GM21381 (cell line): ENCODE measurements at regions not wholly inside any gene's neighbourhood (a gene's known extent, or its start where the extent isn't known, plus 50 kb on each side); places are given as distances from the start of the nearest gene placed in this dataset.

ENCODE experiments used
- ATAC-seq: cut with Tn5 transposase; IDR thresholded peaks from one replicate; pipeline ENCODE4 v1.9.1; 2021; ENCODE audit warnings: mild to moderate bottlenecking, moderate library complexity; ENCODE audit not compliant: unreplicated experiment

DNA sequence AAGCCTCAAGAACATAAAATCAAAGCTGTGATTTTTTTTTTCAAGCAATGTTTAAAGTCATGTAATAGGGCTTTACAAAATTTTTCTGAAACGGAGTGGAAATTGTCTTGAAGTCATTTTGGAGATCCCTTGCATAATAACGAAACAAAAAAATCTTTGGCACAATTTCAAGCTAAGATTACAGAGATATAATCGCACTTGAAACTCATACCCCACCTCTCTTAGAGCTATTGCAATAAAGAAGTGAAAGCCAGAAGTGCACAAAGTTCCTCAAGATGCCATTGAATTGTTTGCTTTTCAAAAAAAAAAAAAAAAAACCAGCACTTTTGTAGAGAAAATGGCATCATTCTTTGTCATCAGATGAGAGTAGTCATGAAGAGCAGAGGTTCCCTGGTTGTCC lies 152.3 kb downstream of the PAX3 start:
- ATAC-seq, result no peak

- no peak for ATAC-seq
Measured at GRCh38 chr2:222142027-222142426, 156.8 kb downstream of the PAX3 start.

DNA sequence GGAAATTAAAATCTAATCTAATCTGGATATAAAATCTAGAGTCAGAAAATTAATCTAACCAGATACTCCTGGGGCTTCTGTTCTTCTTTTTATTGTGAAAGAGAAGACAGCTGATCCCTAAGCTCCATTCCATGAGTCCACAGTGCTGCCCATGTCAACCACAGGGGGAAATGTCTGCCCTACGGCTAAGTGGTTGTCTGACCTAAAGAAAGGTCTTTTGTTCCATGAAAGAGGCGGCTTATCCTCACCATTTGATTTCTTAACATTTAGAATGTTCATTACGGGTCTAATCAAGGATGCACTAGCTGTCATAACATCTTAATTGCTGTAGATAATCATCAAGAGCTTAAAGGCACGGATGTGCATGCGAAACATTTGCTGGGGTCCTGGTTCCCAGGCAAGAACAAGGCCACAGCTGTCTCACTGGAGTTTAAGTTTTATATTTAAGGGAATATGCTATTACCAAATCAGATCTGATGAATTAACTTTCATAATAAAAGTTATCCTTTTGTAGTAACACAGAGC lies 162.6 kb downstream of the PAX3 start:
- ATAC-seq, result no peak

DNA sequence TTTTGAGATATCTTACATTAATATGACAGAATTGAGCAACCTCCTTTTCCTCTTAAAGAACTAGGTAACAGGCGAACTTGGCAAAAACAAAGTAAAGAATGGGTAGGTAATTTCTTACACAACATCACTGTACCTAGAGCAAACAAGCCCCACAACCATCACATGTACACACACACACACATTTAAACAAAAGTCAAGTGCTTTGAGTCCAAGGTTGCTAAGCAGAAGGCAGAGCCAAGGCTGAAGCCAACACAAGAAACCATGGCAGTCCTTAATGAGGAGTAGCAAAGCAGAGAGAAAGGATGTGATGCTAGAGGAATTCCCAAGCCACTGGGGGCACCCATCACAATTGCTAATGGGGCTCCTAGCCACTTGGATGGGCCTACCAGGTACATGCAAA lies 164.1 kb downstream of the PAX3 start:
- no peak for ATAC-seq

DNA sequence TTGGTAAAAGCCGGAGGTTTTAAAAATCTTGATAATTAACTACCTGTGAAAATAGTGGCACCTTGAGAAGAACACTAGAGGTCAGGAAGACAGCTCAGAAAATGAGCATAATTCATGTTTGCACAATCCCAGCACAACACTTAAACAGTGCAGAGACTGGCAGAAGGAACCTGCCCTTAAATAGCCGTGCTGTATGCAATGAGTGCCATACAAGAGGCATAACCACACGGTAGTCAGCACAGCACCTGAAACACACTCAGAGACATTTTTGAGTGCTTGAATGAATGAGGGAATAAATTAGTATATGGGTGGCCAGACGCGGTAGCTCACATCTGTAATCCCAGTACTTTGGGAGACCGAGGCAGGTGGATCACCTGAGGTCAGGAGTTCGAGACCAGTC lies 164.9 kb downstream of the PAX3 start:
- ATAC-seq, result no peak

DNA sequence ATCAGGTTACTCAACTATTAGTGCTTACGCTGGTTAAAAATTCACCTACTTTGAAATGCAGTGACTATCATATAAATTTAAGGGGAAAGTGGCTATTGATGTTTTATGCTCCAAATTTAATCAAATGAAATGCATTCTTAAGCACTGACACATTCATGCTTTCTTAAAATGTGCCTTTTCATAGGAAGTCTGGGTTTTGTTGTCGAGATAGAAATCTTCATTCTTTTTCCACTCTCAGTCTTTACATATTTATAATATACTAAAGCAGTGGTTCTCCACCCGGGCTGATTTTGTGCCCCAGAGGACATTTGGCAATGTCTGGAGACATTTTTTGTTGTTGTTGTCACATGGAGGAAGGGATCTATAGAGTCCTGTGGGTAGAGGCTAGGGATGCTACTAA lies 167.9 kb downstream of the PAX3 start:
- ATAC-seq, result no peak

GRCh38 chr2:222127660-222128059 lies 171.1 kb downstream of the PAX3 start:
- no peak for ATAC-seq

GRCh38 chr2:222120933-222121332 lies 177.9 kb downstream of the PAX3 start:
- ATAC-seq, result no peak

DNA sequence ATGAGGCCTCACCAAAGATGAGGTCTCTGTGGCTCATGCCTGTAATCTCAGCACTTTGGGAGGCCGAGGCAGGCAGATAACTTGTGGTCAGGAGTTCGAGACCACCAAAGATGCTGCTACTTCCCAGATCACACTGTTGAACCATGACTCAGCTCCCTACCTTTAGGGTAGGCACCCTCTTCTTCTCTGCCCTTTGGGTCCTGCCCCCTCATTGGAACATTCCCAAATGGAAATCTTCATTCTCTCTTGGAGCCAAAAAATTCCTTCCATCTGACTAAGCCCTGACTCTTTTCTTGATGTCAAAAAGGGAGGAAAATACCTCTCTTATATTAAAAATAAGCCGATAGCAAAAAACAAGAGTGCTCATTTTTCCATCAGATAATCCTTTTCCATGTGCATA lies 183.5 kb downstream of the PAX3 start:
- ATAC-seq, result no peak

DNA sequence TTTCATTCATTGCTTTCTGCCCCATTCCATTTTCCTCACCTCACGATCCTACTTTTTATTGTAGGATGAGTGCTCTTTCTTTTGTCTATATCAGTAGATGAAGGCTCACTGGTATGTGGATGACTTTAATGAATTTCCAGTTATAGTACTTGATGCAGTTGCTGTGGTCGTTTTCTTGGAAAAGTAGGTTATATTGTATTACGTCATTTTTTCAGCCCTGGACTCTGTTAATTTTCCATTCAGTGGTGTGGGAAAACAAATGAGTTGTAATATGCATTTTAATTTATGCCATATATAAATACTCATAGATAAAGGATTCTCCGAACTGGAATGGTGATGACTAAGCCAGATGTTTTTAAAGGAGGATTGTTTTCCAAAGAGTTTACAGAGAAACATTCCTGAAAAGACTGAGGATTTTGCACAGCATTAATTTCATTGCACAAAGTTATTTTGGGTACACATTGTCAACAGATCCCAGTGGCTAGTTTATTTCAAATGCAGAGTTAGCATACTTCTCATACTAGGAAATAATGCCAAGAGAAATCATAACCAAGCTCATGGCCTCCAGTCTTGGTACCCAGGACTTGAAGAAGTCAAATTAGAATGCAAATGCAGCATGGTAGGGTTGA lies 189.7 kb downstream of the PAX3 start:
- no peak for ATAC-seq

DNA sequence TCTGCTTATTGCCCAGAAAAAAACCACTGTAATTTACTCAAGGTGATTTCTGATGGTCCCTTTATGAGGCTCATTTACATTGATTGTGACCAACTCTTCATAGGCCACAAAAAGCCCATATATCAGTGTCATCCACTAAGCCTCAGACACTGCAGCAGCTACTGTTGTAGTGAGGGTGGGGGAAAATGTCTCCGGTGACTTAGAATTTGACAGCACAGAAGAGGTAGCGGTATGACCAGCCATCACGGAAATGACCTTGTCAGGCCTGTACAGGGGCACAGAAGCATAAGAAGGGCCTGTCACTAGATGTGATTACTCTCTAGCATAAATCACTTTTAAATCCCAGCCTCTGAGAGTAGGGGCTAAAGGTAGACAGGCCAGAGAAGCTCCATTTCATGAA lies 190.3 kb downstream of the PAX3 start:
- no peak for ATAC-seq

GRCh38 chr2:222105046-222105445 lies 193.8 kb downstream of the PAX3 start:
- ATAC-seq, result no peak

GRCh38 chr2:222102575-222103349 lies 196.0 kb downstream of the PAX3 start:
- ATAC-seq, result no peak

DNA sequence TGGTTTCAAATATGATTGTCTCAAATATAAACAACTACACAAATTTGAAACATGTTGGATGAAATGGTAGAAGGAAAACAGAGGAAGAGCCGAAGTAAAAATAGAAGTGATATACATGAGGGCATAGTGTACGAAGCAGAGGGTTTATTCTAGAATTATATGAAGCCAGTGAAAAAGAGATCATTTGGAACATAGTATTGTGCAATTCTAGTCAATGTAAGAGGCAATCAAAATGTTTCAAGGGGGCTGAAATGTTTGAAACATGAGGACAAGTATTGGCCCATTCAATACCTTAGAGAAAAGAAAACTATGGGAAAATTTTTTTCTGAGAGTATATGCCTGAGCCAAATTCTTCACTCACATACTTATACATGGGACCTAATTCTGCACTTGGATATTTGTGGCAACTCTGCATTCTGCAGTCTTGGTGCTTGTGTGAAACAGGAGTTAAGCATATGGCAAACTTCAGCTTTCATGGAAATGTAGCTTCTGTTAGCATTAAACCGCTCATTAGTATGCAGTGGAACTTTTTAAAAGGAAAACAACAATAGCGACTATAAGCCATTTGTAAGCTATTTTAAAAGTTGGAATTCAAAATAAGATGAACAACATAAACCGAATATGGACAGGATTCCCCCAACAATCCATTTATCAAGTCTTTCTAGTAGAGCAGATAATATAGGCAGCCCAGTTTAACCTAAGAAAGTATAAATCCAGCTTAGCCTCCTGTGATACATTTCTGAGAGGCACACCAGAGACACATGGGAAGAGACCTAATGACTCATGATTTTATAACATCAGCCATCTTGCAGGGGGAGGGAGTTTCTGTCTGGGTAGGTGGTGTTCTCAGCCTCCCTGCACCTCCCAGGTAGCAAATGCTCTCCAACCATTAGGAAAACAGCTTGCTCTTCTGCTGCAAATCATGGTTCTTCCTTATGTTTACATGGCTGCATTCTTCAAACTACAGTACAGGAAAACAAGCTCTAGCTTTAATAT lies 197.8 kb downstream of the PAX3 start:
- no peak for ATAC-seq

- ATAC-seq, result no peak
Measured at GRCh38 chr2:222088561-222088960, 210.2 kb downstream of the PAX3 start.

DNA sequence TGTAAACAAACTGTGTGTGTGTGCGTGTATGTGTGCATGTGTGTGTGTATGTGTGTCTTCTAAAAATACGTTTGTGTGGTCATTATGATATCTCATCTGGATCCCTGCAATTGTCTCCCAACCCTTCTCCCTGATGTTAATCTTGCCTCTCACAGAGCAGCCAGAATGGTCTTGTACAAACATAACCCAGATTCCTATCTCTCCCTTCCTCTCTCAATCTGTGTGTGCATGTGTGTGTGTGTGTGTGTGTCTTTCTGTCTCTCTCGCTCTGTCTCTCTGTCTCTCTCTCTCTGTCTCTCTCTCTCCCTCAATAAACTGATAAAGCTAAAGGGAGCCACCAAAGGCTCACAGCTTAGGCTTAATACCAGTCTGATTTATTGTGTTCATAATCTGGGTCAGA lies 210.8 kb downstream of the PAX3 start:
- ATAC-seq, result no peak

DNA sequence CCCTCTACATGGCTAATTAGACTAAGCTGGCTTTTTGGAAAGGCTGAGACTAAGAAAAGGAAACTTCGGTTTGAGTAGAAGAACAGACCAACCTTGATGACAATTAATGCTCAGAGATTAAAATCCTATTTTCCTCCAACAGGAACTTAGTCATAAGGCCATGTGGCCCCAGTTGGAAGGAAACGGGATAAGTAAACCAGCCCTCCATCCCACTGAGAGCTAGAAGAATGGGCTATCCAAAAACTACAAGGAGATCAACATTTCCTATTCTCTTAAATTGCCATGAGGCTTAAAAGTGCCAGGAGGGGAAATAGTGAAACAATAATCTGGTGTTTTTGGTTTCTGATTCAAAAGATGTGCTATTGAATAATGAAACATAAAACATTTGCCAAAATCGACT lies 216.6 kb downstream of the PAX3 start:
- no peak for ATAC-seq

GRCh38 chr2:222080141-222080540 lies 218.7 kb downstream of the PAX3 start:
- ATAC-seq, result no peak

- ATAC-seq, result no peak
Measured at GRCh38 chr2:222076973-222077690, 221.7 kb downstream of the PAX3 start.

DNA sequence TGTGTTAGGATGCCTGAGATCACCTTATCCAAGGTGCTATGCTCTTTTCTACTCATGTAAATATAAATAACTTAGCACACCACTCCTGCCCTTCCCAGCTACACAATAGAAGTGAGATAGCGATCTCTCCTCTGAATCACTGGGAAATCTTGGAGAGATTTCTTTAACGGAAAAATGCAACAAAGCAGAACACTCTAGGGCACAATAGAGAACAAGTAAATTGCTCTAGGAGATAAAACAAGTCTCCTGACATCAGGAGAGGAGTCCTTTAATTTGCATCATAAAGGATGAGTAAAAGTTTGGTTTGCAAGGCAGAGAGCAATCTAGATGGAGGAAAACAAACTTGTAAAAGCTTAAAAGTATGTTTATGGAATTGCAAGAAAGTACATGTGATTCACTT lies 224.1 kb downstream of the PAX3 start:
- no peak for ATAC-seq

GRCh38 chr2:222071911-222072310 lies 226.9 kb downstream of the PAX3 start:
- no peak for ATAC-seq
